ENCODE measurements at regions not wholly inside any gene's neighbourhood (a gene's known extent, or its start where the extent isn't known, plus 50 kb on each side); places are given as distances from the start of the nearest gene placed in this dataset.

GRCh38 chr21:32174819-32175218 is 104.0 kb downstream of the MIS18A start:
- H3K4me3 Mint-ChIP-seq = no peak overlapping the region
- H3K4me1 Mint-ChIP-seq (ENCODE audit: low read depth) = no peaks in the 10 kb centered on the region
- no peaks in the 10 kb centered on the region for H3K36me3 Mint-ChIP-seq (ENCODE audit: low read depth)
- no peak overlapping the region for H3K27ac Mint-ChIP-seq
- peaks cover 12% of the 10 kb centered on the region for H3K27me3 Mint-ChIP-seq (ENCODE audit: low read depth)
- ChIA-PET POLR2A (no interaction called here), CTCF (no interaction called here)
- DNase-seq = no peak
- H3K9me3 Mint-ChIP-seq (ENCODE audit: insufficient read depth) = no peaks in the 10 kb centered on the region
- no peak for ATAC-seq

- Mint-ChIP-seq H3K36me3 (ENCODE audit: low read depth) (no peaks in the 10 kb centered on the region), H3K4me3 (no peak overlapping the region), H3K9me3 (ENCODE audit: insufficient read depth) (no peaks in the 10 kb centered on the region), H3K4me1 (ENCODE audit: low read depth) (no peaks in the 10 kb centered on the region), H3K27me3 (ENCODE audit: low read depth) (peaks cover 12% of the 10 kb centered on the region), H3K27ac (no peak overlapping the region)
- POLR2A ChIA-PET = no interaction called here
- CTCF ChIA-PET = no interaction called here
- ATAC-seq (no peak), DNase-seq (no peak)
These were observed 105.6 kb downstream of the MIS18A start for GRCh38 chr21:32173121-32173724.

- no peaks in the 10 kb centered on the region for H3K9me3 Mint-ChIP-seq (ENCODE audit: insufficient read depth)
- no peak for ATAC-seq
These were observed 106.7 kb downstream of the MIS18A start for GRCh38 chr21:32172106-32172505.

GRCh38 chr21:32167513-32167912 is 111.3 kb downstream of the MIS18A start:
- Mint-ChIP-seq H3K4me1 (ENCODE audit: low read depth) (no peaks in the 10 kb centered on the region), H3K9me3 (ENCODE audit: insufficient read depth) (no peaks in the 10 kb centered on the region), H3K4me3 (no peak overlapping the region), H3K27me3 (ENCODE audit: low read depth) (peaks cover 20% of the 10 kb centered on the region), H3K36me3 (ENCODE audit: low read depth) (no peaks in the 10 kb centered on the region), H3K27ac (no peak overlapping the region)
- ChIA-PET CTCF (no interaction called here), POLR2A (no interaction called here)
- no peak for DNase-seq
- no peak for ATAC-seq

More at GRCh38 chr21:32172106-32172505, 106.7 kb downstream of the MIS18A start:
- ChIA-PET POLR2A (no interaction called here), CTCF (no interaction called here)
- Mint-ChIP-seq H3K36me3 (ENCODE audit: low read depth) (no peaks in the 10 kb centered on the region), H3K4me3 (no peak overlapping the region), H3K4me1 (ENCODE audit: low read depth) (no peaks in the 10 kb centered on the region), H3K27me3 (ENCODE audit: low read depth) (peaks cover 15% of the 10 kb centered on the region), H3K27ac (no peak overlapping the region)
- no peak for DNase-seq

GRCh38 chr21:32163386-32163785 is 115.5 kb downstream of the MIS18A start:
- Mint-ChIP-seq H3K9me3 (ENCODE audit: insufficient read depth) (no peaks in the 10 kb centered on the region), H3K4me1 (ENCODE audit: low read depth) (no peaks in the 10 kb centered on the region), H3K4me3 (no peak overlapping the region), H3K27ac (no peak overlapping the region), H3K27me3 (ENCODE audit: low read depth) (peaks cover 13% of the 10 kb centered on the region), H3K36me3 (ENCODE audit: low read depth) (no peaks in the 10 kb centered on the region)
- ChIA-PET CTCF (no interaction called here), POLR2A (no interaction called here)
- no peak for ATAC-seq
- no peak for DNase-seq

- Mint-ChIP-seq H3K4me1 (ENCODE audit: low read depth) (no peaks in the 10 kb centered on the region), H3K9me3 (ENCODE audit: insufficient read depth) (no peaks in the 10 kb centered on the region), H3K27ac (no peak overlapping the region), H3K27me3 (ENCODE audit: low read depth) (peaks cover 13% of the 10 kb centered on the region), H3K36me3 (ENCODE audit: low read depth) (no peaks in the 10 kb centered on the region), H3K4me3 (no peak overlapping the region)
- POLR2A ChIA-PET = no interaction called here
- ATAC-seq (no peak), DNase-seq (no peak)
- CTCF ChIA-PET = no interaction called here
These were observed 116.0 kb downstream of the MIS18A start for GRCh38 chr21:32162727-32163320.

GRCh38 chr21:32155226-32155625 is 123.6 kb downstream of the MIS18A start:
- H3K36me3 Mint-ChIP-seq (ENCODE audit: low read depth) = no peaks in the 10 kb centered on the region
- ChIA-PET CTCF (no interaction called here), POLR2A (no interaction called here)
- no peaks in the 10 kb centered on the region for H3K4me1 Mint-ChIP-seq (ENCODE audit: low read depth)
- H3K4me3 Mint-ChIP-seq = no peak overlapping the region
- ATAC-seq = no peak
- DNase-seq = no peak
- H3K27me3 Mint-ChIP-seq (ENCODE audit: low read depth) = no peaks in the 10 kb centered on the region
- no peak overlapping the region for H3K27ac Mint-ChIP-seq
- no peaks in the 10 kb centered on the region for H3K9me3 Mint-ChIP-seq (ENCODE audit: insufficient read depth)

- CTCF ChIA-PET = no interaction called here
- ATAC-seq (no peak), DNase-seq (no peak)
- POLR2A ChIA-PET = interaction anchor here (1.1 kb wide), 1 partner anchor 20 kb away, joined by 3 read pairs; no protein-coding TSS in a partner anchor
- Mint-ChIP-seq H3K9me3 (ENCODE audit: insufficient read depth) (no peaks in the 10 kb centered on the region), H3K27ac (no peak overlapping the region), H3K4me3 (no peak overlapping the region), H3K36me3 (ENCODE audit: low read depth) (no peaks in the 10 kb centered on the region), H3K27me3 (ENCODE audit: low read depth) (peaks cover 13% of the 10 kb centered on the region), H3K4me1 (ENCODE audit: low read depth) (no peaks in the 10 kb centered on the region)
These were observed 131.8 kb downstream of the MIS18A start for GRCh38 chr21:32147041-32147440.

- no peaks in the 10 kb centered on the region for H3K9me3 Mint-ChIP-seq (ENCODE audit: insufficient read depth)
- POLR2A ChIA-PET = no interaction called here
These were observed 134.0 kb downstream of the MIS18A start for GRCh38 chr21:32144851-32145250.

GRCh38 chr21:32143241-32143939 is 135.5 kb downstream of the MIS18A start:
- DNase-seq = no peak
- H3K36me3 Mint-ChIP-seq (ENCODE audit: low read depth) = no peaks in the 10 kb centered on the region
- ChIA-PET CTCF (no interaction called here), POLR2A (no interaction called here)
- peaks cover 8% of the 10 kb centered on the region for H3K27me3 Mint-ChIP-seq (ENCODE audit: low read depth)
- no peak overlapping the region for H3K27ac Mint-ChIP-seq
- no peak for ATAC-seq
- H3K9me3 Mint-ChIP-seq (ENCODE audit: insufficient read depth) = no peaks in the 10 kb centered on the region
- no peaks in the 10 kb centered on the region for H3K4me1 Mint-ChIP-seq (ENCODE audit: low read depth)
- H3K4me3 Mint-ChIP-seq = no peak overlapping the region

More at GRCh38 chr21:32144851-32145250, 134.0 kb downstream of the MIS18A start:
- Mint-ChIP-seq H3K27me3 (ENCODE audit: low read depth) (peaks cover 13% of the 10 kb centered on the region), H3K27ac (no peak overlapping the region), H3K4me3 (no peak overlapping the region), H3K4me1 (ENCODE audit: low read depth) (no peaks in the 10 kb centered on the region), H3K36me3 (ENCODE audit: low read depth) (no peaks in the 10 kb centered on the region)
- CTCF ChIA-PET = no interaction called here
- DNase-seq (no peak), ATAC-seq (no peak)

GRCh38 chr21:32141318-32141633 is 137.6 kb downstream of the MIS18A start:
- H3K9me3 Mint-ChIP-seq (ENCODE audit: insufficient read depth) = no peaks in the 10 kb centered on the region
- DNase-seq (no peak), ATAC-seq (no peak)
- no peaks in the 10 kb centered on the region for H3K36me3 Mint-ChIP-seq (ENCODE audit: low read depth)
- H3K4me1 Mint-ChIP-seq (ENCODE audit: low read depth) = no peaks in the 10 kb centered on the region
- H3K27me3 Mint-ChIP-seq (ENCODE audit: low read depth) = peaks cover 3% of the 10 kb centered on the region
- ChIA-PET POLR2A (no interaction called here), CTCF (no interaction called here)
- no peak overlapping the region for H3K27ac Mint-ChIP-seq
- no peak overlapping the region for H3K4me3 Mint-ChIP-seq

- Mint-ChIP-seq H3K27me3 (ENCODE audit: low read depth) (peaks cover 3% of the 10 kb centered on the region), H3K36me3 (ENCODE audit: low read depth) (no peaks in the 10 kb centered on the region), H3K9me3 (ENCODE audit: insufficient read depth) (no peaks in the 10 kb centered on the region), H3K4me3 (no peak overlapping the region), H3K27ac (no peak overlapping the region), H3K4me1 (ENCODE audit: low read depth) (no peaks in the 10 kb centered on the region)
- CTCF ChIA-PET = no interaction called here
- POLR2A ChIA-PET = no interaction called here
- ATAC-seq (no peak), DNase-seq (no peak)
These were observed 138.1 kb downstream of the MIS18A start for GRCh38 chr21:32140604-32141317.

Data from activated CD8-positive, alpha-beta T cell treated with anti-CD3 and anti-CD28 coated beads, Interleukin-2, amount 10 ng/mL, durations not matched to agents 7 days and 5 days (primary cell).